Thymus (tissue), 11 donors: ENCODE measurements at regions not wholly inside any gene's neighbourhood (a gene's known extent, or its start where the extent isn't known, plus 50 kb on each side); places are given as distances from the start of the nearest gene placed in this dataset.

Source experiments
- DNase-seq, 9 donors: peaks; one replicate each; pipeline ENCODE4 v3.0.0-alpha.2; 2013; ENCODE audit warnings: low spot score in 9 of 9, low read depth in 6 of 9, missing footprints in 1 of 9
- H3K27ac ChIP-seq, 2 donors: one replicate each; pipeline ENCODE4 v1.5.1; 2013; ENCODE audit warnings: control low read depth in 1 of 2, low read depth in 1 of 2, low read length in 1 of 2, mild to moderate bottlenecking in 1 of 2, moderate library complexity in 1 of 2
- H3K27me3 ChIP-seq, 2 donors: one replicate each; pipeline ENCODE4 v1.5.1; 2013; ENCODE audit warnings: low read length in 1 of 2; ENCODE audit not compliant: control insufficient read depth in 2 of 2, insufficient read depth in 1 of 2
- H3K36me3 ChIP-seq, 2 donors: one replicate each; pipeline ENCODE4 v1.5.1; 2013; ENCODE audit warnings: low read length in 1 of 2, mild to moderate bottlenecking in 1 of 2, moderate library complexity in 1 of 2; ENCODE audit not compliant: control insufficient read depth in 2 of 2, insufficient read depth in 2 of 2
- H3K4me1 ChIP-seq, 2 donors: one replicate each; pipeline ENCODE4 v1.5.1; 2013; ENCODE audit warnings: low read length in 2 of 2; ENCODE audit not compliant: control insufficient read depth in 2 of 2, insufficient read depth in 2 of 2
- H3K4me3 ChIP-seq, 2 donors: one replicate each; pipeline ENCODE4 v1.5.1; 2013; ENCODE audit warnings: low read length in 2 of 2, control low read depth in 1 of 2, mild to moderate bottlenecking in 1 of 2
- H3K9me3 ChIP-seq, 2 donors: one replicate each; pipeline ENCODE4 v1.5.1; 2013; ENCODE audit warnings: low read length in 1 of 2, mild to moderate bottlenecking in 1 of 2; ENCODE audit not compliant: control insufficient read depth in 2 of 2, insufficient read depth in 1 of 2
- WGBS: extraction: QIAGEN DNeasy Blood & Tissue Kit; methylation state at CpG from one replicate; pipeline ENCODE4 v1.1.7; 2013; 5-methylcytosine and 5-hydroxymethylcytosine counted together
- donor health status: healthy.

GRCh38 chr5:143886096-143886495 lies 74.1 kb downstream of the HMHB1 start:
- Histone ChIP-seq H3K27me3 (no peaks in the 10 kb centered on the region), H3K36me3 (no peaks in the 10 kb centered on the region), H3K9me3 (no peaks in the 10 kb centered on the region), H3K4me1 (peaks cover 0 to 2% of the 10 kb centered on the region in 2 donors), H3K27ac (no peak overlapping the region), H3K4me3 (no peak overlapping the region)
- DNase-seq, result no peak
- 96% methylated on average over 3 of the region's 3 CpGs for WGBS

- Histone ChIP-seq H3K4me1 (peaks cover 0 to 2% of the 10 kb centered on the region in 2 donors), H3K4me3 (no peak overlapping the region), H3K27me3 (no peaks in the 10 kb centered on the region), H3K36me3 (no peaks in the 10 kb centered on the region), H3K27ac (no peak overlapping the region), H3K9me3 (no peaks in the 10 kb centered on the region)
- no peak for DNase-seq
- 84% methylated on average over 6 of the region's 6 CpGs for WGBS
Observed at GRCh38 chr5:143886651-143887638, 75.0 kb downstream of the HMHB1 start.

- H3K4me3 ChIP-seq, result no peak overlapping the region
- no peak overlapping the region for H3K27ac ChIP-seq
- no peak for DNase-seq
- no peaks in the 10 kb centered on the region for H3K9me3 ChIP-seq
- peaks cover 0 to 2% of the 10 kb centered on the region in 2 donors for H3K4me1 ChIP-seq
- 95% methylated on average over 5 of the region's 5 CpGs for WGBS
- H3K36me3 ChIP-seq, result no peaks in the 10 kb centered on the region
- H3K27me3 ChIP-seq, result no peaks in the 10 kb centered on the region
Observed at GRCh38 chr5:143887903-143888665, 76.1 kb downstream of the HMHB1 start.

GRCh38 chr5:143888912-143889311 lies 77.0 kb downstream of the HMHB1 start:
- H3K4me1 ChIP-seq, result peaks cover 0 to 2% of the 10 kb centered on the region in 2 donors
- DNase-seq, result no peak
- no peaks in the 10 kb centered on the region for H3K9me3 ChIP-seq
- no peak overlapping the region for H3K27ac ChIP-seq
- no peaks in the 10 kb centered on the region for H3K36me3 ChIP-seq
- H3K27me3 ChIP-seq, result no peaks in the 10 kb centered on the region
- H3K4me3 ChIP-seq, result no peak overlapping the region
- WGBS, result 93% methylated on average over 3 of the region's 3 CpGs

- peak in 1 of 9 donors; percentile 9 for DNase-seq
Observed at GRCh38 chr5:143889986-143890385, 78.0 kb downstream of the HMHB1 start.

GRCh38 chr5:143890487-143890886 lies 78.5 kb downstream of the HMHB1 start:
- WGBS, result 92% methylated on average over 3 of the region's 3 CpGs
- H3K4me3 ChIP-seq, result no peak overlapping the region
- no peaks in the 10 kb centered on the region for H3K27me3 ChIP-seq
- no peaks in the 10 kb centered on the region for H3K36me3 ChIP-seq
- H3K9me3 ChIP-seq, result no peaks in the 10 kb centered on the region
- H3K27ac ChIP-seq, result no peak overlapping the region
- DNase-seq, result no peak
- peaks cover 0 to 2% of the 10 kb centered on the region in 2 donors for H3K4me1 ChIP-seq

More at GRCh38 chr5:143889986-143890385, 78.0 kb downstream of the HMHB1 start:
- Histone ChIP-seq H3K4me1 (peaks cover 0 to 2% of the 10 kb centered on the region in 2 donors), H3K27ac (peak overlapping the region in 1 of 2 donors; percentile 41), H3K27me3 (no peaks in the 10 kb centered on the region), H3K4me3 (no peak overlapping the region), H3K36me3 (no peaks in the 10 kb centered on the region), H3K9me3 (no peaks in the 10 kb centered on the region)
- 94% methylated on average over 3 of the region's 3 CpGs for WGBS

GRCh38 chr5:143892271-143892670 lies 80.3 kb downstream of the HMHB1 start:
- H3K27me3 ChIP-seq, result no peaks in the 10 kb centered on the region
- H3K4me3 ChIP-seq, result no peak overlapping the region
- no peak for DNase-seq
- no peaks in the 10 kb centered on the region for H3K9me3 ChIP-seq
- no peak overlapping the region for H3K27ac ChIP-seq
- no peaks in the 10 kb centered on the region for H3K4me1 ChIP-seq
- H3K36me3 ChIP-seq, result no peaks in the 10 kb centered on the region
- WGBS, result 95% methylated on average over 1 of the region's 1 CpG

- no peaks in the 10 kb centered on the region for H3K27me3 ChIP-seq
- DNase-seq, result no peak
- H3K9me3 ChIP-seq, result no peaks in the 10 kb centered on the region
- H3K27ac ChIP-seq, result no peak overlapping the region
- H3K4me1 ChIP-seq, result no peaks in the 10 kb centered on the region
- no peaks in the 10 kb centered on the region for H3K36me3 ChIP-seq
- WGBS, result 96% methylated on average over 2 of the region's 2 CpGs
- H3K4me3 ChIP-seq, result no peak overlapping the region
Observed at GRCh38 chr5:143892908-143893307, 80.9 kb downstream of the HMHB1 start.

- DNase-seq, result no peak
- Histone ChIP-seq H3K27ac (no peak overlapping the region), H3K9me3 (no peaks in the 10 kb centered on the region), H3K4me1 (no peaks in the 10 kb centered on the region), H3K27me3 (no peaks in the 10 kb centered on the region), H3K4me3 (no peak overlapping the region), H3K36me3 (no peaks in the 10 kb centered on the region)
- WGBS, result 97% methylated on average over 2 of the region's 2 CpGs
Observed at GRCh38 chr5:143893638-143894037, 81.7 kb downstream of the HMHB1 start.
